ENCODE measurements at regions not wholly inside any gene's neighbourhood (a gene's known extent, or its start where the extent isn't known, plus 50 kb on each side); places are given as distances from the start of the nearest gene placed in this dataset.

DNA sequence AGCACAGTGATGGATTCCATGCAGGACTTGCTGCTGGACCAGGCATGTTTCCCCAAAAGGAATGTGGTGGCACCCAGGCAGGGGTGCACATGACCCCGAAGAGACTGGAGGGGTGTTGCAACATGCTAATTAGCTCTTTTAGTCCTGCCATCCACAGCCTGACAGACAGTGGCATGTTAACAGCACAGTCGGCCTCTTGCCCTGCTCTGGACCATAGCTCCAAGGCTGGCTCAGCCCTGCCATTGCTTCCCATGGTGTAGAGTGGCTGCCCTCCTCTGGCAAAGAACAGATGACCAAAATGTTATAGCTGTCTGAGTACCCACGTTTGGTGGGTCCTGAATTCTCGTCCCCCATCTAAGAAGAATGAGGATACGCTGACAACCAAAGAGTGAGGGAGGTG, 736.4 kb upstream of the PTPRD start:
- TF ChIP-seq POLR2AphosphoS5 (IDR thresholded peaks at IDR 0.05; ENCODE audit: low read depth, low read length) (no peak), TAF1 (IDR thresholded peaks at IDR 0.05; ENCODE audit: borderline replicate concordance, insufficient read depth, low read length) (no peak), FOXP2 (optimal IDR thresholded peaks at IDR 0.05; ENCODE audit: borderline replicate concordance, extremely low read depth, extremely low read length, insufficient read depth) (no peak), SIN3A (IDR thresholded peaks at IDR 0.05; ENCODE audit: borderline replicate concordance, insufficient read depth, low read length) (no peak)
- TF ChIP-seq, protein P1, sequence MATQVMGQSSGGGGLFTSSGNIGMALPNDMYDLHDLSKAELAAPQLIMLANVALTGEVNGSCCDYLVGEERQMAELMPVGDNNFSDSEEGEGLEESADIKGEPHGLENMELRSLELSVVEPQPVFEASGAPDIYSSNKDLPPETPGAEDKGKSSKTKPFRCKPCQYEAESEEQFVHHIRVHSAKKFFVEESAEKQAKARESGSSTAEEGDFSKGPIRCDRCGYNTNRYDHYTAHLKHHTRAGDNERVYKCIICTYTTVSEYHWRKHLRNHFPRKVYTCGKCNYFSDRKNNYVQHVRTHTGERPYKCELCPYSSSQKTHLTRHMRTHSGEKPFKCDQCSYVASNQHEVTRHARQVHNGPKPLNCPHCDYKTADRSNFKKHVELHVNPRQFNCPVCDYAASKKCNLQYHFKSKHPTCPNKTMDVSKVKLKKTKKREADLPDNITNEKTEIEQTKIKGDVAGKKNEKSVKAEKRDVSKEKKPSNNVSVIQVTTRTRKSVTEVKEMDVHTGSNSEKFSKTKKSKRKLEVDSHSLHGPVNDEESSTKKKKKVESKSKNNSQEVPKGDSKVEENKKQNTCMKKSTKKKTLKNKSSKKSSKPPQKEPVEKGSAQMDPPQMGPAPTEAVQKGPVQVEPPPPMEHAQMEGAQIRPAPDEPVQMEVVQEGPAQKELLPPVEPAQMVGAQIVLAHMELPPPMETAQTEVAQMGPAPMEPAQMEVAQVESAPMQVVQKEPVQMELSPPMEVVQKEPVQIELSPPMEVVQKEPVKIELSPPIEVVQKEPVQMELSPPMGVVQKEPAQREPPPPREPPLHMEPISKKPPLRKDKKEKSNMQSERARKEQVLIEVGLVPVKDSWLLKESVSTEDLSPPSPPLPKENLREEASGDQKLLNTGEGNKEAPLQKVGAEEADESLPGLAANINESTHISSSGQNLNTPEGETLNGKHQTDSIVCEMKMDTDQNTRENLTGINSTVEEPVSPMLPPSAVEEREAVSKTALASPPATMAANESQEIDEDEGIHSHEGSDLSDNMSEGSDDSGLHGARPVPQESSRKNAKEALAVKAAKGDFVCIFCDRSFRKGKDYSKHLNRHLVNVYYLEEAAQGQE (IDR thresholded peaks at IDR 0.05; ENCODE audit: insufficient read depth in 1 of 2, low read depth in 2 of 2, low read length in 2 of 2), result no peak

DNA sequence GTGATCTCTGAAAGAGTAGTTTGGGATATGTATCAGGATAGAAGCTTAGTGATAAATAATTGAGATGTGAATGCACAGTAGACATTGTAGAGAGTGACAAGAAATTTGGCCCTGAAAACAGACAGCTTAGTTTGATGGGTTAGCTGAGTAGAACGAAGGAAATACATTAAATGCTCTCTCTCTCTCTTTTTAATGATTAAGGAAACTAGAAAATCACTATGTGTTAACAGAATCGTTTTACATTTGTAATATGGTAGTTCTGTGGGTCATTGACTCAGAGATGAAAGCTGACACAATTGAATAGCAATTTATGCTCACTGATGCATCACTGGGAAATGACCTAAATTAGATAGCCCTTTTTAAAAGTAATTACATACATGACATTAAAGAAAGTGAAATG, 739.8 kb upstream of the PTPRD start:
- TF ChIP-seq, protein P1 (IDR thresholded peaks at IDR 0.05; ENCODE audit: insufficient read depth in 1 of 2, low read depth in 2 of 2, low read length in 2 of 2), result no peak
- TF ChIP-seq SIN3A (IDR thresholded peaks at IDR 0.05; ENCODE audit: borderline replicate concordance, insufficient read depth, low read length) (no peak), TAF1 (IDR thresholded peaks at IDR 0.05; ENCODE audit: borderline replicate concordance, insufficient read depth, low read length) (no peak), POLR2AphosphoS5 (IDR thresholded peaks at IDR 0.05; ENCODE audit: low read depth, low read length) (no peak), FOXP2 (optimal IDR thresholded peaks at IDR 0.05; ENCODE audit: borderline replicate concordance, extremely low read depth, extremely low read length, insufficient read depth) (no peak)

DNA sequence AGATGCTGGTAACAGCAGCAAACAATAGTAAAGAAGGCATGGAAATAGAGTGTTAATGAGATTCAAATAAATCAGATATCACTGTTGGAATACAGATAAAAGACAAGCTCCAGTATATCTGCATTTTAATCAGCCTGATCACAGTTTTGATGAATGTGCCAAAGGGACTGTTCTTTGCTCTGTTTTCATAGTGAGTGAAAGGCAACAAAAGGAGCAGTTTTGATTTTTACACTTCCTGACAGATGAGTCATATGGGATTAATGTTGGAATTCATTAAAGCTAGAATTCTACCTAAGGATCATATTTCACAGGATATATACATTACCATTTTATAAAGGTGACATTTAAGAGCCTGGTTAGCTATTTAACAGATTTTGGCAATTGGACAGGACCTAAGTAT, 743.3 kb upstream of the PTPRD start:
- no peak for TF ChIP-seq FOXP2 (optimal IDR thresholded peaks at IDR 0.05; ENCODE audit: borderline replicate concordance, extremely low read depth, extremely low read length, insufficient read depth)
- TF ChIP-seq, protein P1 (IDR thresholded peaks at IDR 0.05; ENCODE audit: insufficient read depth in 1 of 2, low read depth in 2 of 2, low read length in 2 of 2), result no peak
- no peak for TF ChIP-seq TAF1 (IDR thresholded peaks at IDR 0.05; ENCODE audit: borderline replicate concordance, insufficient read depth, low read length)
- TF ChIP-seq SIN3A (IDR thresholded peaks at IDR 0.05; ENCODE audit: borderline replicate concordance, insufficient read depth, low read length), result no peak
- TF ChIP-seq POLR2AphosphoS5 (IDR thresholded peaks at IDR 0.05; ENCODE audit: low read depth, low read length), result no peak

DNA sequence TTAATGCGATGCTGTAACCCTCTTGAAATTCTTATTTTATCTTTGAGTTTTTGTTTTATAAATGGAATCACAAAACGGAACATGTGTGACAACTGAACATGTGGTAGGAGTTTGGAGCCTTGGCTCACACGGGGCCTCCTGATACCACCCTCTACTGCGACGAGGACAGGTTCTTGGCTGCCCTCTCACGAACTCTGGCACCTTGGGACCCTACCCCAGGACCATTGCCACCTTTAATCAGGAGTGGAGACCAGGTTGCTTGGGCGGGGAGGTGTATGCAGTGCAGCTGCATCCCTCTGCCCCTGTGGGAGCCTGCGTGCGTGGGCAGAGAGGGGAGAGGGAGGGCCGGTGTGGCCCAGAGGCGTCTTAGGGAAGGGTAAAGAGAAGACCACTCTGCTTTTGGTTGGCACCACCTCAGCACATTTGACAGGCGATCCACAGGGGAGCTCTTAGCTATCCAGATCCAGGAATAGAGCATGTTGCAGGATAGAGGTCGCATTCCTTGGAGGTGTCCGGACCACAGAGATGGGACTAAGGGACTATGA, 753.9 kb upstream of the PTPRD start:
- TF ChIP-seq, protein P1 (IDR thresholded peaks at IDR 0.05; ENCODE audit: insufficient read depth in 1 of 2, low read depth in 2 of 2, low read length in 2 of 2), result no peak
- no peak for TF ChIP-seq SIN3A (IDR thresholded peaks at IDR 0.05; ENCODE audit: borderline replicate concordance, insufficient read depth, low read length)
- no peak for TF ChIP-seq POLR2AphosphoS5 (IDR thresholded peaks at IDR 0.05; ENCODE audit: low read depth, low read length)
- no peak for TF ChIP-seq TAF1 (IDR thresholded peaks at IDR 0.05; ENCODE audit: borderline replicate concordance, insufficient read depth, low read length)
- TF ChIP-seq FOXP2 (optimal IDR thresholded peaks at IDR 0.05; ENCODE audit: borderline replicate concordance, extremely low read depth, extremely low read length, insufficient read depth), result no peak

DNA sequence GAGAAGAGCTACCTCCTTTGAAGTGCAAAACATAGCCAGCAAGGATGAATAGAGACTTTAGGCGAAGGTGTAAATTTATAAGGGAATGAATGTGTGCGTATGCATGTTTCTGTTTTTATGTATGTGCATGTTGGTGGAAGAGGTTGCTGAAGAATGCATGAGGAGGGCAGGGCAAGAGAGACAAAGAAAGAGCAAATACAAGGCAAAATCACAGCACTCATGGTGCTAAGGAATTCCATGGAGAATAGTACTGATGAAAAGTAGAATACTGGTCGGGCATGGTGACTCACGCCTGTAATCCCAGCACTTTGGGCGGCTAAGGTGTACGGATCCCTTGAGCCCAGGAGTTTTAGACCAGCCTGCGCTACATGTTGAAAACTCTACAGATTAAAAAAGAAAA, 762.1 kb upstream of the PTPRD start:
- no peak for TF ChIP-seq POLR2AphosphoS5 (IDR thresholded peaks at IDR 0.05; ENCODE audit: low read depth, low read length)
- TF ChIP-seq FOXP2 (optimal IDR thresholded peaks at IDR 0.05; ENCODE audit: borderline replicate concordance, extremely low read depth, extremely low read length, insufficient read depth), result no peak
- TF ChIP-seq SIN3A (IDR thresholded peaks at IDR 0.05; ENCODE audit: borderline replicate concordance, insufficient read depth, low read length), result no peak
- no peak for TF ChIP-seq TAF1 (IDR thresholded peaks at IDR 0.05; ENCODE audit: borderline replicate concordance, insufficient read depth, low read length)
- TF ChIP-seq, protein P1 (IDR thresholded peaks at IDR 0.05; ENCODE audit: insufficient read depth in 1 of 2, low read depth in 2 of 2, low read length in 2 of 2), result no peak

Data from PFSK-1 (cell line).